ENCODE measurements at regions not wholly inside any gene's neighbourhood (a gene's known extent, or its start where the extent isn't known, plus 50 kb on each side); places are given as distances from the start of the nearest gene placed in this dataset.

- Mint-ChIP-seq H3K27ac (ENCODE audit: low read depth, unreplicated experiment) (no peak overlapping the region), H3K9me3 (ENCODE audit: unreplicated experiment) (no peaks in the 10 kb centered on the region), H3K4me1 (ENCODE audit: insufficient read depth, unreplicated experiment) (no peaks in the 10 kb centered on the region), H3K4me3 (ENCODE audit: unreplicated experiment) (no peak overlapping the region), H3K27me3 (ENCODE audit: insufficient read depth, unreplicated experiment) (no peaks in the 10 kb centered on the region), H3K36me3 (ENCODE audit: insufficient read depth, unreplicated experiment) (no peaks in the 10 kb centered on the region)
- intact Hi-C loops (cut with micrococcal nuclease): loop anchor here (1.0 kb wide), 1 partner anchor 396 kb away; no protein-coding TSS in a partner anchor
- ChIA-PET CTCF (interaction anchor here (0.5 to 3.3 kb wide), 12 partner anchors 9 to 444 kb away, joined by 3 to 51 read pairs (median 5); partner anchors contain the start of gene RASSF9), POLR2A (interaction anchor here (1.3 kb wide), 1 partner anchor 390 kb away, joined by 4 read pairs; no protein-coding TSS in a partner anchor)
- no peak for TF ChIP-seq CTCF (IDR thresholded peaks at IDR 0.05; ENCODE audit: unreplicated experiment)
- BruUV-seq (replicated peaks): no TSS peak
- no peak for DNase-seq (ENCODE audit: unreplicated experiment)
Measured at GRCh38 chr12:85476756-85477155, 196.7 kb downstream of the ALX1 start.

- no TSS peak for BruUV-seq (replicated peaks)
- H3K4me1 Mint-ChIP-seq (ENCODE audit: insufficient read depth, unreplicated experiment): no peaks in the 10 kb centered on the region
- ChIA-PET POLR2A (no interaction called here), CTCF (interaction anchor here (2.1 kb wide), 1 partner anchor 383 kb away, joined by 8 read pairs; no protein-coding TSS in a partner anchor)
- no peak for TF ChIP-seq CTCF (IDR thresholded peaks at IDR 0.05; ENCODE audit: unreplicated experiment)
- H3K36me3 Mint-ChIP-seq (ENCODE audit: insufficient read depth, unreplicated experiment): no peaks in the 10 kb centered on the region
- no peak overlapping the region for H3K4me3 Mint-ChIP-seq (ENCODE audit: unreplicated experiment)
- H3K27ac Mint-ChIP-seq (ENCODE audit: low read depth, unreplicated experiment): no peak overlapping the region
- H3K9me3 Mint-ChIP-seq (ENCODE audit: unreplicated experiment): no peaks in the 10 kb centered on the region
- intact Hi-C loops (cut with micrococcal nuclease): no loop called here
- no peak for DNase-seq (ENCODE audit: unreplicated experiment)
- H3K27me3 Mint-ChIP-seq (ENCODE audit: insufficient read depth, unreplicated experiment): no peaks in the 10 kb centered on the region
Measured at GRCh38 chr12:85484387-85484786, 204.4 kb downstream of the ALX1 start.

GRCh38 chr12:85489194-85489593 lies 209.2 kb downstream of the ALX1 start:
- POLR2A ChIA-PET: no interaction called here
- no peak overlapping the region for H3K27ac Mint-ChIP-seq (ENCODE audit: low read depth, unreplicated experiment)
- H3K27me3 Mint-ChIP-seq (ENCODE audit: insufficient read depth, unreplicated experiment): no peaks in the 10 kb centered on the region
- H3K9me3 Mint-ChIP-seq (ENCODE audit: unreplicated experiment): no peaks in the 10 kb centered on the region
- H3K4me3 Mint-ChIP-seq (ENCODE audit: unreplicated experiment): no peak overlapping the region
- CTCF ChIA-PET: interaction anchor here (1.8 to 2.9 kb wide), 2 partner anchors 86 to 378 kb away, joined by 7 to 13 read pairs; no protein-coding TSS in a partner anchor
- no TSS peak for BruUV-seq (replicated peaks)
- TF ChIP-seq CTCF (IDR thresholded peaks at IDR 0.05; ENCODE audit: unreplicated experiment): no peak
- intact Hi-C loops (cut with micrococcal nuclease): no loop called here
- no peak for DNase-seq (ENCODE audit: unreplicated experiment)
- H3K4me1 Mint-ChIP-seq (ENCODE audit: insufficient read depth, unreplicated experiment): no peaks in the 10 kb centered on the region
- no peaks in the 10 kb centered on the region for H3K36me3 Mint-ChIP-seq (ENCODE audit: insufficient read depth, unreplicated experiment)

GRCh38 chr12:85504164-85504563 lies 224.1 kb downstream of the ALX1 start:
- CTCF ChIA-PET: interaction anchor here (0.6 kb wide), 1 partner anchor 49 kb away, joined by 3 read pairs; no protein-coding TSS in a partner anchor
- no TSS peak for BruUV-seq (replicated peaks)
- no peak overlapping the region for H3K27ac Mint-ChIP-seq (ENCODE audit: low read depth, unreplicated experiment)
- no peaks in the 10 kb centered on the region for H3K27me3 Mint-ChIP-seq (ENCODE audit: insufficient read depth, unreplicated experiment)
- no peaks in the 10 kb centered on the region for H3K36me3 Mint-ChIP-seq (ENCODE audit: insufficient read depth, unreplicated experiment)
- H3K9me3 Mint-ChIP-seq (ENCODE audit: unreplicated experiment): no peaks in the 10 kb centered on the region
- intact Hi-C loops (cut with micrococcal nuclease): no loop called here
- no peak for TF ChIP-seq CTCF (IDR thresholded peaks at IDR 0.05; ENCODE audit: unreplicated experiment)
- no peak overlapping the region for H3K4me3 Mint-ChIP-seq (ENCODE audit: unreplicated experiment)
- POLR2A ChIA-PET: no interaction called here
- DNase-seq (ENCODE audit: unreplicated experiment): no peak
- H3K4me1 Mint-ChIP-seq (ENCODE audit: insufficient read depth, unreplicated experiment): no peaks in the 10 kb centered on the region

All from MCF 10A (cell line).